LNCaP clone FGC (cell line): ENCODE measurements at regions not wholly inside any gene's neighbourhood (a gene's known extent, or its start where the extent isn't known, plus 50 kb on each side); places are given as distances from the start of the nearest gene placed in this dataset.

Experiments
- DNase-seq: peaks from one replicate; pipeline ENCODE4 v3.0.0-alpha.2; 2011; ENCODE audit warnings: low read depth
- H3K4me3 ChIP-seq: 2 replicates; pipeline ENCODE4 v1.5.1; 2011; ENCODE audit warnings: mild to moderate bottlenecking, low read depth, low read length, control low read depth
- TF ChIP-seq, protein P1 (sequence below): IDR thresholded peaks from 2 replicates; pipeline ENCODE4 v1.5.1; 2012; ENCODE audit warnings: mild to moderate bottlenecking; ENCODE audit not compliant: control insufficient read depth, insufficient read depth; ENCODE audit errors: extremely low read depth

DNA sequence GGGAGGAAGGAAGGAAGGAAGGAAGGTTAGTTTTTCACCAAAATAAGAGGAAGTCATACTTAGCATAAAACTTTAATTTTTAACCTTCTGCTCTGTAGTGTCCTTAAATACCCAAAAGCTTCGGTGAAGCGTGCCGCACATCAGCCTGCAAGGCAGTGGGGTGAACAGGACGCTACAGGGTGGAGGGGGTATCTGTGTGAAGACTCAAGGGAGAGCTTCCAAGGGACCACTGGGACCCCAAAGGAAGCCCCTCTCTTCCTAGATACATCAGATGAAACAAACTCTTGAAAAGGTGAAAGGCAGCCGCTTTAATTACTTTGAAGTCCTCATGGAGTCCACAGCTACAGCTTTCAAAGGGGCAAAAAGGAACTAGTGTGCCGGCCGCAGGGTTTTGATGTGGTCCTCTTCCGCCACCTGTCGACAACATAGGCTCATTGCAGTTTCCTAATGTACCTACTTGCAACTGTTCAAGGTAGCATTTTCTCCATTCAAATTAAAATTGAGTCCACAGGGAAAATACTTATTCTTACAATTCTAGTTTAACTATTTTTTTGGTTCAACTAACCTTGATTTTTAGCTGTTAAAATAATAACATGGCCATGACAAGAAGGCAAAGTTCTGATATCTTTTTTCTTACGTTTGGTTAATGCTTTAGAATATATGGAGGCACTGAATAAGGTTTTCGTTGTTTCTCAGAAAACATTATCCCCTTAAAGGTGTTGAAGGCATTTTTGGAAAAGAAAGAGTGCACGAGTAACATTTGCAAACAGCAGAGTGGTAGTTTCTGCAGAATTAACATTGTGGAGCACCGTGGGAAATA is 135.0 kb upstream of the RIPOR2 start:
- TF ChIP-seq, protein P1, sequence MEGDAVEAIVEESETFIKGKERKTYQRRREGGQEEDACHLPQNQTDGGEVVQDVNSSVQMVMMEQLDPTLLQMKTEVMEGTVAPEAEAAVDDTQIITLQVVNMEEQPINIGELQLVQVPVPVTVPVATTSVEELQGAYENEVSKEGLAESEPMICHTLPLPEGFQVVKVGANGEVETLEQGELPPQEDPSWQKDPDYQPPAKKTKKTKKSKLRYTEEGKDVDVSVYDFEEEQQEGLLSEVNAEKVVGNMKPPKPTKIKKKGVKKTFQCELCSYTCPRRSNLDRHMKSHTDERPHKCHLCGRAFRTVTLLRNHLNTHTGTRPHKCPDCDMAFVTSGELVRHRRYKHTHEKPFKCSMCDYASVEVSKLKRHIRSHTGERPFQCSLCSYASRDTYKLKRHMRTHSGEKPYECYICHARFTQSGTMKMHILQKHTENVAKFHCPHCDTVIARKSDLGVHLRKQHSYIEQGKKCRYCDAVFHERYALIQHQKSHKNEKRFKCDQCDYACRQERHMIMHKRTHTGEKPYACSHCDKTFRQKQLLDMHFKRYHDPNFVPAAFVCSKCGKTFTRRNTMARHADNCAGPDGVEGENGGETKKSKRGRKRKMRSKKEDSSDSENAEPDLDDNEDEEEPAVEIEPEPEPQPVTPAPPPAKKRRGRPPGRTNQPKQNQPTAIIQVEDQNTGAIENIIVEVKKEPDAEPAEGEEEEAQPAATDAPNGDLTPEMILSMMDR = peak; percentile 78
- DNase-seq = peak; percentile 66
- no peak overlapping the region for H3K4me3 ChIP-seq

DNA sequence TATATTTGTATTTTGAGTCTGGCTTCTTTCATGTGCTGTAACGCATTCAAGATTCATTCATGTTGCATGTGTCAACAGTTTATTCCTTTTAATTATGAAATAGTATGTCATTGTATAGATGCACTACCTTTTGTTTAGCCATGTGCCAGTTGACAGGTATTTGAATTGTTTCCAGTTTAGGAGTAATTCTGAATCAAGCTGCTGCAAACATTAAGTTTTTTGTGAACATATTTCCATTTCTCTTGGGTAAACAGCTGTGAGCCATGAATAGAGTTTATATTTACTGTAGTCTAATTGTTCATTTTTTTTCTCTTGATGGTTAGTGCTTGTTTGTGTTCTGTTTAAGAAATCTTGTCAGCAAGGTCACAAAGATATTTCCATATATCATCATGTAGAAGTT is 142.4 kb upstream of the RIPOR2 start:
- DNase-seq = no peak
- H3K4me3 ChIP-seq = no peak overlapping the region
- TF ChIP-seq, protein P1 = no peak

DNA sequence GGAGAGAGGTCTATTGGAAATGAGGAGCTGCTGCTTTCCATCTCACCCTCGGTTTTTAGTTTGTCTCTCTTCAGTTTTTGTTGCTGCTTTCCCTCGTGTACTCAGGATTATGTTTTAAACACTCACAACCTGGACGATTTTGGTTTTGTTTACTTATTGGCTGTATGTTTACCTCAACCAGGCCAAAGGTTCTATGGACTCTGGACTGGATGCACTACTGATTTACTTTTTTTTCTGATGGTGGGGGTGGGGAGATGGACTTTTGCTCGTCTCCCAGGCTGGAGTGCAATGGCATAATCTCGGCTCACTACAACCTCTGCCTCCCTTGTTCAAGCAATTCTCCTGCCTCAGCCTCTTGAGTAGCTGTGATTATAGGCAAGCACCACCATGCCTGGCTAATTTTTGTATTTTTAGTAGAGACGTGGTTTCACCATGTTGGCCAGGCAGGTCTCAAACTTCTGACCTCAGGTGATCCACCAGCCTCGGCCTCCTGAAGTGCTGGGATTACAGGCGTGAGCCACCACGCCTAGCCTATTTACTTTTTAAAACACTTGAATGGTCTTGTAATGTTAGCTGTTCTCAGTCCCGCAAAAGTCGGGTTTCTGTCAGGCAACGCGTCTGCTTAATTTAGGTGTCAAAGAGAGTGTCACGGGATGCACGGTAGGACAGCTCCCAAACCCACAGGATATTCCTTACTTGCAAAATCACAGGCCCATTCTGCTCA is 148.2 kb upstream of the RIPOR2 start:
- no peak for DNase-seq
- no peak overlapping the region for H3K4me3 ChIP-seq

DNA sequence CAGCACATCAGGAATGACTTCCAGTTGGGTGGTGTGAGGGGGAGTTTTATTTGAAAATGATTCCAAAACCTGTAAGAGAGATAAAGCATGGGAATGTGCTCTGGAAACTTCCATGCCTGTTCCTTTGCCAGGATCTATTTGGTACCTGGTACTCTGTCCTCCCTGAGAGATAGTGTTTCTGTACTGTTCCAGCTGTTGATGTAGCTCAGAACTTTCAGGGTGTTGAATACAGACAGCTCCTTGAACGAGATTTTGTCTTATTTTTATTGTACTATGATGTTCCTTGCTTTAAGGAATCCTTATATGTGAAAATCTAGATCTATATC is 148.7 kb upstream of the RIPOR2 start:
- TF ChIP-seq, protein P1 = no peak
- no peak overlapping the region for H3K4me3 ChIP-seq
- no peak for DNase-seq

More for the DNA sequence above, 148.2 kb upstream of the RIPOR2 start:
- TF ChIP-seq, protein P1 = no peak

DNA sequence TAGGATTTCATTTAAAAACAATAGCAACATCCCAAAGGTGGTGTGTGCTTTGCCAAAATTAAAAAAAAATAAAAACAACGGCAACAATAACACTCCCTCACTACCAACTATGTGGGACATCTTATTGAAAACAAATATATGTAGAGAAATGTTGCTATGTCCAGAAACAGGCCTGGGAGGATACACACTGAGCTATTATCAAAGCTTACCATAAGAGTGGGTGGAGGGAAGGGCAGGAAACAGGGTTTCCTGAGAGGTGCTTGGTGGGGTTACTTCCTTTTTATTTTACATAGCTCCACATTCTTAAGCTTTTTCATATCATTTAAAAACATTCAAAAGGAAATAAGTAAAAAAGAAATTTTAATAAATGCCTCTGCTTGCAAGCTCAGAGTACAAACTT is 150.0 kb upstream of the RIPOR2 start:
- H3K4me3 ChIP-seq = no peak overlapping the region
- TF ChIP-seq, protein P1 = no peak
- DNase-seq = no peak

DNA sequence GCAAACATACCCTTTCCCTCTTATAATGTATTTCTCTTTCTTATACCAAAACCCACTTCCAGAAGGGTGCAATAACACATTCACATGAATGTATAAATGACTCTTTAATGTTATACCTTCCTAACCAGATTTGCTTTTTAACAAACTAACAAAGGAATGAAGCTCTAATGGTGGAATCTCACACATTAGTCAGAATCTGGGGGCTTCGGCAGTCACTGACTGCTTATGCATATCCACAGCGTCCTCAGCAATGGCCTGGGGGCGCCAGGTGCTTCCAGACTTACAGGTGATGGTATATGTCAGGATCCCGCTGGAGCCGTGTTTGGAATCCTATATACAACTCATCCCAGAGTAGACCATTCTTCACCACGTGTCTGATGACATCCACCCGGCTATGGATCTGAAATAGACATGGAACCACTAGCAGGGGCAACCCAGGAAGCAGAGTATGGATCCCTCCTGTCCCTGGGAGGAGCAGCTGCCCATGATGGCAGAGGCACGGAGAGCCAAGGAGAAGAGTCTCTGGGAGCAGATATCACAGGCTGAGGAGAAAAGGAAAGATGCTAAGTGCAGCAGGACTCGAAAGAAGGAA is 150.8 kb upstream of the RIPOR2 start:
- DNase-seq = no peak
- TF ChIP-seq, protein P1 = no peak
- H3K4me3 ChIP-seq = no peak overlapping the region
